Adrenal gland (tissue), 5 donors: ENCODE measurements at regions not wholly inside any gene's neighbourhood (a gene's known extent, or its start where the extent isn't known, plus 50 kb on each side); places are given as distances from the start of the nearest gene placed in this dataset.

ENCODE experiments used
- CTCF ChIP-seq, 6 experiments: fragments of 450-650 bp in 4 of 6; fragments of 200-600 bp in 2 of 6; sonication (generic) in 1 of 6; IDR thresholded peaks; 1 replicate in 5 of 6; 2 replicates in 1 of 6; pipeline versions ENCODE4 v1.5.1 to v1.8.0; 2016 to 2021; ENCODE audit warnings: antibody characterized with exemption in 6 of 6, mild to moderate bottlenecking in 2 of 6, moderate library complexity in 1 of 6
- POLR2A ChIP-seq, 2 donors: fragments of 450-650 bp; IDR thresholded peaks; one replicate each; pipeline ENCODE4 v1.6.1; 2017; ENCODE audit warnings: antibody characterized with exemption in 2 of 2, mild to moderate bottlenecking in 2 of 2, moderate library complexity in 1 of 2
- donor health status: DM: no; HTN: no; CAD: no.

- TF ChIP-seq CTCF (IDR thresholded peaks at IDR 0.05), result no peak
- TF ChIP-seq POLR2A (IDR thresholded peaks at IDR 0.05), result no peak
Measured at GRCh38 chr4:181498148-181498547, 745.1 kb upstream of the TENM3 start.
